MM.1S (cell line): ENCODE measurements at regions not wholly inside any gene's neighbourhood (a gene's known extent, or its start where the extent isn't known, plus 50 kb on each side); places are given as distances from the start of the nearest gene placed in this dataset.

Source experiments
- EZH2phosphoT487 ChIP-seq: fragments of 300-600 bp; sonication (generic); IDR thresholded peaks from 2 replicates; pipeline ENCODE4 v1.6.1; 2018; ENCODE audit warnings: antibody characterized with exemption, low read length
- TF ChIP-seq, protein P1 (sequence below): fragments of 300-600 bp; sonication (generic); IDR thresholded peaks from 2 replicates; pipeline ENCODE4 v1.5.1; 2016; ENCODE audit warnings: antibody characterized with exemption, low read length, mixed read lengths

DNA sequence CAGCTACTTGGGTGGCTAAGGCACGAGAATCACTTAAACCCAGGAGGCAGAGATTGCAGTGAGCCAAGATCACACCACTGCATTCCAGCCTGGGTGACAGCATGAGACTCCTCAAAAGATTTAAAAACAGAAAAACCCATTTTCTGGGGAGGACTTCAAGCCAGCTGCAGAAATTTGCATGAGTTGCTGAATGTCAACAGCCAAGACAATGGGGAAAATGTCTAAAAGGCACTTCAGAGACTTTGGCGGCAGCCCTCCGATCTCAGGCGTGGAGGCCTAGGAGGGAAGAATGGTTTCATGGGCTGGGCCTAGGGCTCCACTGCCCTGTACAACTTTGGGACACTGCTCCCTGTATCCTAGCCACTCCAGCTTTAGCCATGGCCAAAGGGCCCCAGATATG lies 177.8 kb upstream of the C14orf180 start:
- TF ChIP-seq EZH2phosphoT487 = no peak
- TF ChIP-seq, protein P1, sequence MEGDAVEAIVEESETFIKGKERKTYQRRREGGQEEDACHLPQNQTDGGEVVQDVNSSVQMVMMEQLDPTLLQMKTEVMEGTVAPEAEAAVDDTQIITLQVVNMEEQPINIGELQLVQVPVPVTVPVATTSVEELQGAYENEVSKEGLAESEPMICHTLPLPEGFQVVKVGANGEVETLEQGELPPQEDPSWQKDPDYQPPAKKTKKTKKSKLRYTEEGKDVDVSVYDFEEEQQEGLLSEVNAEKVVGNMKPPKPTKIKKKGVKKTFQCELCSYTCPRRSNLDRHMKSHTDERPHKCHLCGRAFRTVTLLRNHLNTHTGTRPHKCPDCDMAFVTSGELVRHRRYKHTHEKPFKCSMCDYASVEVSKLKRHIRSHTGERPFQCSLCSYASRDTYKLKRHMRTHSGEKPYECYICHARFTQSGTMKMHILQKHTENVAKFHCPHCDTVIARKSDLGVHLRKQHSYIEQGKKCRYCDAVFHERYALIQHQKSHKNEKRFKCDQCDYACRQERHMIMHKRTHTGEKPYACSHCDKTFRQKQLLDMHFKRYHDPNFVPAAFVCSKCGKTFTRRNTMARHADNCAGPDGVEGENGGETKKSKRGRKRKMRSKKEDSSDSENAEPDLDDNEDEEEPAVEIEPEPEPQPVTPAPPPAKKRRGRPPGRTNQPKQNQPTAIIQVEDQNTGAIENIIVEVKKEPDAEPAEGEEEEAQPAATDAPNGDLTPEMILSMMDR = no peak
